ENCODE measurements at regions not wholly inside any gene's neighbourhood (a gene's known extent, or its start where the extent isn't known, plus 50 kb on each side); places are given as distances from the start of the nearest gene placed in this dataset.
"Not testable (repeated sequence)": the region's sequence is repeated elsewhere in the genome, so short reads cannot be mapped to it uniquely, and the experiment has no call there.

DNA sequence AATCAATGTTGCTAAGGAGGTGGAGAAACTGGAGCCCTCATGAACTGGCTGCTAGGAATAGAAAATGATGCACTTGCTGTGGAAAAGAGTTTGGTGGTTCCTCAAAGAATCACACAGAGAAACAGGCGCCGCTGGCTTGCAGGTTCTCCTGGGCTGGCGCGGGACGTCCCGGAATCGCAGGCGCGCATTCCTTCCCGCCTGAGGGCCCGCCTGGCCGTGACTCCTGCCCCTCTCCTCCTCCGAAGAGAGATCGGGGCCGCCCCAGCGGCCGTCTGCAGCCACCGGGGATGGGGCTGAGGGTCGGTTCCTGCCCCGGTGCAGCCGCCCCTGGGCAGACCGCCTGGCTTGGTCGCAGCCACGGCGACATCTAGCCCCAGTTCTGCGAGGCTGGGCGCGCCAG is 284.4 kb downstream of the CWH43 start:
- TF ChIP-seq SMARCE1 (IDR thresholded peaks at IDR 0.05; ENCODE audit: borderline replicate concordance); RNF2 (conservative IDR thresholded peaks at IDR 0.05; ENCODE audit: low read depth); ZBTB49 (CRISPR knock-in tag; IDR thresholded peaks at IDR 0.05; ENCODE audit: borderline replicate concordance); ZNF24 (IDR thresholded peaks at IDR 0.05); REST (IDR thresholded peaks at IDR 0.05; ENCODE audit: borderline replicate concordance in 1 of 2, low read depth in 1 of 2, low read length in 2 of 2); GLMP (CRISPR knock-in tag; IDR thresholded peaks at IDR 0.05; ENCODE audit: borderline replicate concordance); REPIN1 (CRISPR knock-in tag; IDR thresholded peaks at IDR 0.05; ENCODE audit: borderline replicate concordance, low read depth); NCOA2 (CRISPR knock-in tag; IDR thresholded peaks at IDR 0.05); POLR2A (IDR thresholded peaks at IDR 0.05; ENCODE audit: insufficient read depth in 1 of 2, low read depth in 2 of 2, low read length in 2 of 2); SIN3A (IDR thresholded peaks at IDR 0.05; ENCODE audit: borderline replicate concordance, low read depth, low read length): not testable (repeated sequence)
- TF ChIP-seq, protein P1, sequence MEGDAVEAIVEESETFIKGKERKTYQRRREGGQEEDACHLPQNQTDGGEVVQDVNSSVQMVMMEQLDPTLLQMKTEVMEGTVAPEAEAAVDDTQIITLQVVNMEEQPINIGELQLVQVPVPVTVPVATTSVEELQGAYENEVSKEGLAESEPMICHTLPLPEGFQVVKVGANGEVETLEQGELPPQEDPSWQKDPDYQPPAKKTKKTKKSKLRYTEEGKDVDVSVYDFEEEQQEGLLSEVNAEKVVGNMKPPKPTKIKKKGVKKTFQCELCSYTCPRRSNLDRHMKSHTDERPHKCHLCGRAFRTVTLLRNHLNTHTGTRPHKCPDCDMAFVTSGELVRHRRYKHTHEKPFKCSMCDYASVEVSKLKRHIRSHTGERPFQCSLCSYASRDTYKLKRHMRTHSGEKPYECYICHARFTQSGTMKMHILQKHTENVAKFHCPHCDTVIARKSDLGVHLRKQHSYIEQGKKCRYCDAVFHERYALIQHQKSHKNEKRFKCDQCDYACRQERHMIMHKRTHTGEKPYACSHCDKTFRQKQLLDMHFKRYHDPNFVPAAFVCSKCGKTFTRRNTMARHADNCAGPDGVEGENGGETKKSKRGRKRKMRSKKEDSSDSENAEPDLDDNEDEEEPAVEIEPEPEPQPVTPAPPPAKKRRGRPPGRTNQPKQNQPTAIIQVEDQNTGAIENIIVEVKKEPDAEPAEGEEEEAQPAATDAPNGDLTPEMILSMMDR (CRISPR knock-in tag; IDR thresholded peaks at IDR 0.05) = not testable (repeated sequence)
- TF ChIP-seq, protein P2, sequence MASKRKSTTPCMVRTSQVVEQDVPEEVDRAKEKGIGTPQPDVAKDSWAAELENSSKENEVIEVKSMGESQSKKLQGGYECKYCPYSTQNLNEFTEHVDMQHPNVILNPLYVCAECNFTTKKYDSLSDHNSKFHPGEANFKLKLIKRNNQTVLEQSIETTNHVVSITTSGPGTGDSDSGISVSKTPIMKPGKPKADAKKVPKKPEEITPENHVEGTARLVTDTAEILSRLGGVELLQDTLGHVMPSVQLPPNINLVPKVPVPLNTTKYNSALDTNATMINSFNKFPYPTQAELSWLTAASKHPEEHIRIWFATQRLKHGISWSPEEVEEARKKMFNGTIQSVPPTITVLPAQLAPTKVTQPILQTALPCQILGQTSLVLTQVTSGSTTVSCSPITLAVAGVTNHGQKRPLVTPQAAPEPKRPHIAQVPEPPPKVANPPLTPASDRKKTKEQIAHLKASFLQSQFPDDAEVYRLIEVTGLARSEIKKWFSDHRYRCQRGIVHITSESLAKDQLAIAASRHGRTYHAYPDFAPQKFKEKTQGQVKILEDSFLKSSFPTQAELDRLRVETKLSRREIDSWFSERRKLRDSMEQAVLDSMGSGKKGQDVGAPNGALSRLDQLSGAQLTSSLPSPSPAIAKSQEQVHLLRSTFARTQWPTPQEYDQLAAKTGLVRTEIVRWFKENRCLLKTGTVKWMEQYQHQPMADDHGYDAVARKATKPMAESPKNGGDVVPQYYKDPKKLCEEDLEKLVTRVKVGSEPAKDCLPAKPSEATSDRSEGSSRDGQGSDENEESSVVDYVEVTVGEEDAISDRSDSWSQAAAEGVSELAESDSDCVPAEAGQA (IDR thresholded peaks at IDR 0.05; ENCODE audit: low read depth) = not testable (repeated sequence)
- TF ChIP-seq, protein P2 (CRISPR knock-in tag; IDR thresholded peaks at IDR 0.05; ENCODE audit: borderline replicate concordance) = not testable (repeated sequence)
- TF ChIP-seq, protein P3, sequence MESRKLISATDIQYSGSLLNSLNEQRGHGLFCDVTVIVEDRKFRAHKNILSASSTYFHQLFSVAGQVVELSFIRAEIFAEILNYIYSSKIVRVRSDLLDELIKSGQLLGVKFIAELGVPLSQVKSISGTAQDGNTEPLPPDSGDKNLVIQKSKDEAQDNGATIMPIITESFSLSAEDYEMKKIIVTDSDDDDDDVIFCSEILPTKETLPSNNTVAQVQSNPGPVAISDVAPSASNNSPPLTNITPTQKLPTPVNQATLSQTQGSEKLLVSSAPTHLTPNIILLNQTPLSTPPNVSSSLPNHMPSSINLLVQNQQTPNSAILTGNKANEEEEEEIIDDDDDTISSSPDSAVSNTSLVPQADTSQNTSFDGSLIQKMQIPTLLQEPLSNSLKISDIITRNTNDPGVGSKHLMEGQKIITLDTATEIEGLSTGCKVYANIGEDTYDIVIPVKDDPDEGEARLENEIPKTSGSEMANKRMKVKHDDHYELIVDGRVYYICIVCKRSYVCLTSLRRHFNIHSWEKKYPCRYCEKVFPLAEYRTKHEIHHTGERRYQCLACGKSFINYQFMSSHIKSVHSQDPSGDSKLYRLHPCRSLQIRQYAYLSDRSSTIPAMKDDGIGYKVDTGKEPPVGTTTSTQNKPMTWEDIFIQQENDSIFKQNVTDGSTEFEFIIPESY (CRISPR knock-in tag; IDR thresholded peaks at IDR 0.05) = not testable (repeated sequence)
